ENCODE measurements at regions not wholly inside any gene's neighbourhood (a gene's known extent, or its start where the extent isn't known, plus 50 kb on each side); places are given as distances from the start of the nearest gene placed in this dataset. TPM values are rescaled to one million over a fixed set of nuclear protein-coding genes. Genes with fewer than 3 reads are reported as not detected.

DNA sequence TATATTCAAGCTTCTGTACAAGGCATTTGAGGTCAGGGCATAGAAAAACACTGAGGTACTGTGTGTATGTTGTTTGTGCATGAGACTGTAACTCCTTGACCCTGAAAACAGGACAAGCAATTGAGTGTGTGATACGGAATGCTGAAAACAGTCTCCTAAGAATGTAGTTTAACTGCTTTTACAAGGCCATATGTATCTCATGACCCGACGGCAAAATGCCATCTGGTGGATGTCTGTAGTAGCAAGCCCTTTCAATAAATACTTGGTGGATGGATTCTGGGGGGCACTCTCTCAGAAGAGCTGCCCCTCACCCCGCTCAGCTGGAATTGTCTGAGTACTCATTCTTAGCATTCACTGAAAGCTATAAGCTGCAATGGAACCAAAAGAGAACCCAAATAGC lies 69.3 kb upstream of the EYS start:
- no peak for DNase-seq

DNA sequence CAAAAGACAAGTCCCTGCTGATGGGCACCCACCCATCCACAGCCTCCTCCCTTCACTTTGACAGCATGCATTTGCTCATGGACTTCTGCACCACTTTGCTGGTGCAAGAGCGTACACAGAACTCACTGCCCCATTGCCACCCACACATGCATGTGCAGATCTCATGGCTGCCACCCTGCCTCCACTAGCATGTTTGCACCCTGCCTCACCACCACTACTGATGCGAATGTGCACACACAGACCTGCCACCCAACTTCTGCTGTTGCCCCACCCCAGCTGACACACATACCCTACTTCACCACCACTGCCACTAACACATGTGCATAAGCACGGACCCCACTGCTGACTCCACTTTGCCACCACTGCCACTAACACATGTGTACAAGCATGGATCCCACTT lies 64.9 kb upstream of the EYS start:
- DNase-seq = no peak

DNA sequence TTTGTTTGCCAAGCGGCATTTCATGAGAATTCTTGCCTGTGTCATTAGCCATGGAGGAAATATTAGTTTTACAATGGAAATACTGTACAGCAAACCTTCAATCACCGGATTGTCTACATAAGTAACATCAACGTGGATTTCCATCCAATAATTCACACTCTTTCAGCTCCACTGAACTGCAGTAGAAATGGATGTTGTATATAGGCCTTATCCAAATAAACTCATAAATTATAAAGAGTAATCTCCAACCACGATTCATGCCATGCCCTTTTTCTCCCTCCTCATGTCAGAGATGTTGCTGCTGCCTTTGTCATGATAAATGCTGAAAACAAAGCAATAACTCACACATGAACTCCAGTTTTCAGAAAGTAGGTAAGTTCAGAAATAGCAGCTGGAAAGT lies 54.9 kb upstream of the EYS start:
- no peak for DNase-seq

DNA sequence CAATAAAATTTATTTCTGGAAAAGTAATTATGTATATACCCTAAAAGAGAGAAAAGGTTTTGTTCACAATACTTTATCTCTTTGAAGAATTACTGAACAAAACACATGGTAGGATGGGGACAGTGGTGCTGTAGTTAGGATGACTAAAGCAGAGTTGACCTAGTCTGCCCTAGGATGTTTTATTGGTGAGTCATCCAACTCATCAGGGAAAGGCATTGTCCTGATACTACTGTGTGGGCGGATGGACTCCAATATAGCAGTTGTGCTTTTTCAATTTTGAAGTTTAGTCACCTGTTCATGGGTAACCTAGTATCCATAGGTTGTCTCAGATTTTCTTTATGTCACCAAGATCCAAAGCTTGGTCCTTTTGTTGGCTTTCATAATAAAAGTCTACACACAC lies 53.3 kb upstream of the EYS start:
- no peak for DNase-seq

Small RNAs in the stretch of these regions (small RNA-seq; reads per million reads assigned to genes)
- not detected for gene RF00019 (ENCODE audit: low replicate concordance)
- not detected for gene RF00571 (ENCODE audit: low replicate concordance)
- 0.17 reads per million for gene RNA5SP208 (ENCODE audit: low replicate concordance)
- gene RNU6-280P (ENCODE audit: low replicate concordance) = not detected
- not detected for gene RNU7-66P (ENCODE audit: low replicate concordance)
